GM12891 (cell line): ENCODE measurements at regions not wholly inside any gene's neighbourhood (a gene's known extent, or its start where the extent isn't known, plus 50 kb on each side); places are given as distances from the start of the nearest gene placed in this dataset.

Experiments
- POLR2A ChIP-seq: IDR thresholded peaks from 2 replicates; pipeline ENCODE4 v1.6.1; 2011; ENCODE audit warnings: low read depth, low read length, control low read depth
- POLR2AphosphoS5 ChIP-seq: IDR thresholded peaks from 2 replicates; pipeline ENCODE4 v1.6.1; 2011; ENCODE audit warnings: low read depth, low read length, control low read depth
- SPI1 ChIP-seq: IDR thresholded peaks from 2 replicates; pipeline ENCODE4 v1.6.1; 2011; ENCODE audit warnings: low read depth, low read length, control low read depth
- TAF1 ChIP-seq: IDR thresholded peaks from 2 replicates; pipeline ENCODE4 v1.6.1; 2011; ENCODE audit warnings: low read depth, low read length, control low read depth

DNA sequence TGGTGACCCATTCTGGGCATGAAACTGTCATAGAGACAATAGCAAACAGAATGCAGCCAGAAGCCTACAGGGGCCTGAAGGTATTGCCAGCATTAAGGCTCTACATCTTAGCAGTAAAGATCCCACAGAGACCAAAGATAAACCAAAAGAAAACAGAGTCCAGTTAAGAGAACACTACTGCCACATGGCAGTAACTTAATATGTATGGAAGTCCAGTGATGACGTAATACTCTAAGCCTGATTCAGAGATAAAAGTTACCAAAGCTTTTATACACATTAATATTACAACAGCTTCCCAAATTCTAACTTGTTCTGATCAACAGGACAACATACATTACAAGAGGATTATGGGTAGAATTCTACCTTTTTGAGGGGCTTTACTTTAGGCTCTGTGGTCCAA is 371.5 kb downstream of the PRELID2 start:
- TF ChIP-seq POLR2A (no peak), TAF1 (no peak), SPI1 (no peak), POLR2AphosphoS5 (no peak)
